GM12864 (cell line): ENCODE measurements at regions not wholly inside any gene's neighbourhood (a gene's known extent, or its start where the extent isn't known, plus 50 kb on each side); places are given as distances from the start of the nearest gene placed in this dataset.
"Not testable (repeated sequence)": the region's sequence is repeated elsewhere in the genome, so short reads cannot be mapped to it uniquely, and the experiment has no call there.

Experiments
- DNase-seq: peaks from one replicate; pipeline ENCODE4 v3.0.0-alpha.2; 2011; ENCODE audit warnings: low read depth
- H3K4me3 ChIP-seq: 2 replicates; pipeline ENCODE4 v1.5.1; 2011; ENCODE audit warnings: mild to moderate bottlenecking, low read depth, low read length, control low read depth
- CTCF ChIP-seq: IDR thresholded peaks from 2 replicates; pipeline ENCODE4 v1.5.1; 2011; ENCODE audit warnings: low read depth, mild to moderate bottlenecking, moderate library complexity, low read length, control low read depth, inconsistent platforms; ENCODE audit errors: missing control alignments

- no peak overlapping the region for H3K4me3 ChIP-seq
- no peak for DNase-seq
- TF ChIP-seq CTCF = no peak
Observed at GRCh38 chr4:34972189-34972588, 1272.1 kb downstream of the ARAP2 start.

GRCh38 chr4:34973650-34974312, 1270.5 kb downstream of the ARAP2 start:
- TF ChIP-seq CTCF = no peak
- H3K4me3 ChIP-seq = no peak overlapping the region
- DNase-seq = no peak

- DNase-seq = no peak
- H3K4me3 ChIP-seq = no peak overlapping the region
- TF ChIP-seq CTCF = no peak
Observed at GRCh38 chr4:34974313-34974680, 1270.0 kb downstream of the ARAP2 start.

GRCh38 chr4:35021222-35021621, 1223.1 kb downstream of the ARAP2 start:
- DNase-seq, H3K4me3 ChIP-seq: not testable (repeated sequence)

- DNase-seq = no peak
- no peak for TF ChIP-seq CTCF
- no peak overlapping the region for H3K4me3 ChIP-seq
Observed at GRCh38 chr4:35025152-35025834, 1219.0 kb downstream of the ARAP2 start.

- TF ChIP-seq CTCF = no peak
- no peak overlapping the region for H3K4me3 ChIP-seq
- no peak for DNase-seq
Observed at GRCh38 chr4:35038079-35038805, 1206.1 kb downstream of the ARAP2 start.

- H3K4me3 ChIP-seq = no peak overlapping the region
- TF ChIP-seq CTCF = no peak
- no peak for DNase-seq
Observed at GRCh38 chr4:35038845-35039244, 1205.5 kb downstream of the ARAP2 start.
